ENCODE measurements at regions not wholly inside any gene's neighbourhood (a gene's known extent, or its start where the extent isn't known, plus 50 kb on each side); places are given as distances from the start of the nearest gene placed in this dataset.

DNA sequence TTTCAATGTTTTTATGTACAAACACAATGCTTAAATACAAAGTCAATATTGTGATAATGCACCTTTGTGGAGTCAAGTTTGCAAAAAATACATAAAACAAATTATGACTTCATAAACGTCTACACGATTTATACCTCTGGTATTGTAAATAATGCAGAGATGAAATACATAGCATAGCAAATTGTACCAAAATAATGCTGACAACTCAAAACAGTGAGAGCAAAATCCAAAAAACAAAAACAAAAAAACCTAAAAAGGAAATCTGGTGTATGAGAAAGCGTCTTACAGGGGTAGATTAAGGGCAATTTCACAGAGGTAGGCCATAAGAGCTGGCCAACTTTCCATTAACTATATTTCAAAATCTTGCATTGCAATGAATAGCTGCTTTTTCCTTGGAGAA lies 161.5 kb upstream of the LRRC7 start:
- WGBS, 2 donors, result 92 to 94% methylated on average over 3 of the region's 3 CpGs
- no peak for ATAC-seq (ENCODE audit: low FRiP score in 2 of 2)

DNA sequence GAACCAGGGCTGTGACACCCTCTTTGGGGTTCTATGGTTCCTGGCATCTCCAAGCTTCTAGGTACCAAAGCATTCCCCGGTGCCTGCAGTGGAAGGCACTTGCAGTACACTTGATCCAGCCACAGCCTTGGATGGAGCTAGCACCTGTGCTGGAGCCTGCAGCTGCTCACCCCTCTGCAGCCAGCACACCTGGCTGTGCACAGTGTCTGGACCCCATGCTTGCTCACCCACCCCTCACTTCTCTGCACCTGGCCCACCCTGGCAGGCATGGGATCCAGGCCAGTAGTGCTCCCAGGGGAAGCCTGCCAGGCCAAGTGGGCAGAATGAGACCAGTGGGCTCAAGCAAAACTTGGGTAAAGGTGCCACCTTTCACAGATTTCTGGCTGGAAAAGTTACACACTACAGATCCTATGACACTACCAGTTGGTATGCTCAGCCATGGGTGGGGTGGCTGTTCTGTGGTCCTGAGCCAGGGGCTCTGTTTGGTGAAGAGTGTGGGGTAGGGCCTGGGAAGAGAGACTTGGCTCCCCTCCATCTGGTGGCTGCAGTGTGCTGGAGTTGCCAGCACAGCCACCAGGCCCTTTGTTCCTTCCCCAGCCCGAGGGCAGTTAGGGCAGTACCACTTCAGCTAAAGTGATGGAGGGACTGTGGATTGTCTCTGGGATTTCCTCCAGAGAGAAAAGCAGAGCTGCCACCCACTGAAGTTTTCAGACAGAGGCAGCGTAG lies 157.8 kb upstream of the LRRC7 start:
- Histone ChIP-seq H3K4me1 (no peaks in the 10 kb centered on the region), H3K36me3 (no peaks in the 10 kb centered on the region), H3K9me3 (no peaks in the 10 kb centered on the region), H3K27me3 (no peaks in the 10 kb centered on the region), H3K4me3 (no peak overlapping the region), H3K27ac (no peak overlapping the region)
- WGBS, 2 donors, result 67 to 89% methylated on average over 1 to 3 of the region's 3 CpGs
- TF ChIP-seq, protein P1, sequence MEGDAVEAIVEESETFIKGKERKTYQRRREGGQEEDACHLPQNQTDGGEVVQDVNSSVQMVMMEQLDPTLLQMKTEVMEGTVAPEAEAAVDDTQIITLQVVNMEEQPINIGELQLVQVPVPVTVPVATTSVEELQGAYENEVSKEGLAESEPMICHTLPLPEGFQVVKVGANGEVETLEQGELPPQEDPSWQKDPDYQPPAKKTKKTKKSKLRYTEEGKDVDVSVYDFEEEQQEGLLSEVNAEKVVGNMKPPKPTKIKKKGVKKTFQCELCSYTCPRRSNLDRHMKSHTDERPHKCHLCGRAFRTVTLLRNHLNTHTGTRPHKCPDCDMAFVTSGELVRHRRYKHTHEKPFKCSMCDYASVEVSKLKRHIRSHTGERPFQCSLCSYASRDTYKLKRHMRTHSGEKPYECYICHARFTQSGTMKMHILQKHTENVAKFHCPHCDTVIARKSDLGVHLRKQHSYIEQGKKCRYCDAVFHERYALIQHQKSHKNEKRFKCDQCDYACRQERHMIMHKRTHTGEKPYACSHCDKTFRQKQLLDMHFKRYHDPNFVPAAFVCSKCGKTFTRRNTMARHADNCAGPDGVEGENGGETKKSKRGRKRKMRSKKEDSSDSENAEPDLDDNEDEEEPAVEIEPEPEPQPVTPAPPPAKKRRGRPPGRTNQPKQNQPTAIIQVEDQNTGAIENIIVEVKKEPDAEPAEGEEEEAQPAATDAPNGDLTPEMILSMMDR (IDR thresholded peaks at IDR 0.05), result no peak
- TF ChIP-seq EP300 (IDR thresholded peaks at IDR 0.05) (no peak), POLR2AphosphoS5 (IDR thresholded peaks at IDR 0.05) (no peak), POLR2A (IDR thresholded peaks at IDR 0.05) (no peak)
- peak; percentile 35 to 49 for ATAC-seq (ENCODE audit: low FRiP score in 2 of 2)
- peak in 1 of 2 donors; percentile 13 for DNase-seq

More for the DNA sequence above, 161.5 kb upstream of the LRRC7 start:
- H3K9me3 ChIP-seq, result no peaks in the 10 kb centered on the region
- H3K27me3 ChIP-seq, result no peaks in the 10 kb centered on the region
- H3K36me3 ChIP-seq, result no peaks in the 10 kb centered on the region
- no peaks in the 10 kb centered on the region for H3K4me1 ChIP-seq
- no peak overlapping the region for H3K27ac ChIP-seq
- TF ChIP-seq EP300 (IDR thresholded peaks at IDR 0.05), result no peak
- TF ChIP-seq, protein P1 (IDR thresholded peaks at IDR 0.05), result no peak
- TF ChIP-seq POLR2AphosphoS5 (IDR thresholded peaks at IDR 0.05), result no peak
- TF ChIP-seq POLR2A (IDR thresholded peaks at IDR 0.05), result no peak
- DNase-seq, result no peak
- H3K4me3 ChIP-seq, result no peak overlapping the region

DNA sequence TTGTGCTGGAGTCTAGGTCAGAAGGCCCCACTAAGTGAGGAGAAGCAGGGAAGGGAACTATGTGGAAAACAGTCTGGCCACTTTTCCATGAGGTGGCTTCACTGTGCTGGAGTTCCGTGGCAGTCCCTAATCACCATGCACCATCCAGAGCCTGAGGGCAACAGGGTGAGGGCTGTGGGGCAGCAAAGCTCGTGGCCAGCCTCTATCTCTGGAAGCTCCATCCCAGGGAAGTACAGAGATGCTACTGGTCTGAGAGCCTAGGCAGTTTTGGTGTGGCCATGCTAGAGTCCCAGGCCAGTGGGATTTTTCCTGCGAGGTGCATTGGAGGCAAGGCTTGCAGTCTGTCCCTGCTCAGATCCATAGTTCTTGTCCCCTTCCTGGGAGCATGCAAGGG lies 157.3 kb upstream of the LRRC7 start:
- TF ChIP-seq EP300 (IDR thresholded peaks at IDR 0.05) (no peak), POLR2A (IDR thresholded peaks at IDR 0.05) (no peak)
- TF ChIP-seq, protein P1 (IDR thresholded peaks at IDR 0.05), result no peak
- Histone ChIP-seq H3K4me1 (no peaks in the 10 kb centered on the region), H3K27ac (no peak overlapping the region), H3K36me3 (no peaks in the 10 kb centered on the region), H3K4me3 (no peak overlapping the region), H3K27me3 (no peaks in the 10 kb centered on the region), H3K9me3 (no peaks in the 10 kb centered on the region)
- DNase-seq, result no peak
- 65 to 100% methylated on average over 1 to 3 of the region's 3 CpGs for WGBS, 2 donors
- peak; percentile 7 to 54 for ATAC-seq (ENCODE audit: low FRiP score in 2 of 2)

DNA sequence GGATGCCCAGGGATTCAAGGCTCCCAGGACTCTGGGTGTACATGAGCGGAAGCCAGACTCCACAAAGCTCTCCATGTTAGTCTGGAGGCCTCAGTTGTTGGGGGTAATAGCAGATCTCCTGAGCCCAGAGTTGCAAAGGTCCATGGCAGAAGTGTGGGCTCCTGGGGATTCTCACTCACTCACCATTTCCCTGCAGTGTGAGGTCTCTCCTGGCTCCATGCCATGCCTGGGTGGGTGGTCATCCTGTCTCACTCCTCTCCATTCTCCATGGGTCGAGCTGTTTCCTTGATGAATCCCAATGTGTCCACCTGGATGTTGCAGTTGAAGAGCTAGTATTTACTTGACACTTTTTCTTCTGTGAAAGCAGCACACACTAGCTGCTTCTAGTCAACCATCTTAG lies 156.8 kb upstream of the LRRC7 start:
- Histone ChIP-seq H3K36me3 (no peaks in the 10 kb centered on the region), H3K4me3 (no peak overlapping the region), H3K9me3 (no peaks in the 10 kb centered on the region), H3K27ac (no peak overlapping the region), H3K4me1 (no peaks in the 10 kb centered on the region), H3K27me3 (no peaks in the 10 kb centered on the region)
- 49 to 63% methylated on average over 2 of the region's 2 CpGs for WGBS, 2 donors
- ATAC-seq (ENCODE audit: low FRiP score in 2 of 2), result peak in 1 of 2 donors; percentile 26
- TF ChIP-seq, protein P1 (IDR thresholded peaks at IDR 0.05), result no peak
- TF ChIP-seq POLR2AphosphoS5 (IDR thresholded peaks at IDR 0.05) (no peak), EP300 (IDR thresholded peaks at IDR 0.05) (no peak), POLR2A (IDR thresholded peaks at IDR 0.05) (no peak)
- DNase-seq, result no peak

DNA sequence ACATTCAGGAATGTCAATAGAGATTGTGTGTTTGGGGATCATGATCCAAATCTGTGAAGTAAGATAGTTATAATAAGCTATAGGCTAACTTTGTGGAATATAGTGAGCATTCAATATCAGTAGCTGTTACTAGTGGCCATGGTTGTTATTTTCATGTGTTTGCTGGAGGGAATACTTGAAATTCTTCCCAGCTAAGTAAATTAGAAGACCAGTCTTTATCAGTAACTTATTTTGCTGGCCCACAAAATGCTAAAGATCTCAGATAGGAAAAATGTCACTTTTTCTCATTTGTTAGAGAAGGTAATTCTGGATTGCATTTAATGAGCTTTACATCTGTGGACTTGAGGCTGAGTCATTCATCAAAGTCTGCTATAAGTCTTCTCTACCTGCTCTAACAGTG lies 156.1 kb upstream of the LRRC7 start:
- Histone ChIP-seq H3K27ac (no peak overlapping the region), H3K9me3 (no peaks in the 10 kb centered on the region), H3K4me3 (no peak overlapping the region), H3K4me1 (no peaks in the 10 kb centered on the region), H3K27me3 (no peaks in the 10 kb centered on the region), H3K36me3 (no peaks in the 10 kb centered on the region)
- ATAC-seq (ENCODE audit: low FRiP score in 2 of 2) (no peak), DNase-seq (no peak)
- no peak for TF ChIP-seq POLR2A (IDR thresholded peaks at IDR 0.05)
- TF ChIP-seq, protein P1 (IDR thresholded peaks at IDR 0.05), result no peak
- TF ChIP-seq EP300 (IDR thresholded peaks at IDR 0.05), result no peak
- TF ChIP-seq POLR2AphosphoS5 (IDR thresholded peaks at IDR 0.05), result no peak
